EH (cell line): ENCODE measurements at regions not wholly inside any gene's neighbourhood (a gene's known extent, or its start where the extent isn't known, plus 50 kb on each side); places are given as distances from the start of the nearest gene placed in this dataset.

Source experiments
- DNase-seq: peaks from one replicate; pipeline ENCODE4 v3.0.0-alpha.2; 2015; ENCODE audit warnings: low read depth

DNA sequence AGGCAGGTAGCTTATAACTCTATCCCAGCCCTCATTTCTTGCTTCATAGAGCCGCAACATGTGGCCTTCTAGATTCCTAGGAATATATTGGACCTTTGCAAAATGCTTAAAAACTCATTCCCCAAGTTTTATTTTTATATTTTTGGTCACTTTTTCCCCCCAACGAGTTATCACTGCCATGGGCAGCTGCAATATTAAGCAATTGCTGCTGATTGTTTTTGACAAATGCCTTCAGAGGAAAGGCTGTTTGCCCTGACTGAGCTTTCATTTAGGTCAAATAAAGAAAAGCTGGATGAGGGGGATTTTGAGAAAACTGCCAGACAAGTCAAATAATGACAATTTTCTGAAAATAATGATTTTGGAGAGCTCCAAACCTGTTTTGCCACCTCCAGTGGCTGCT, 976.9 kb upstream of the MBL2 start:
- no peak for DNase-seq

DNA sequence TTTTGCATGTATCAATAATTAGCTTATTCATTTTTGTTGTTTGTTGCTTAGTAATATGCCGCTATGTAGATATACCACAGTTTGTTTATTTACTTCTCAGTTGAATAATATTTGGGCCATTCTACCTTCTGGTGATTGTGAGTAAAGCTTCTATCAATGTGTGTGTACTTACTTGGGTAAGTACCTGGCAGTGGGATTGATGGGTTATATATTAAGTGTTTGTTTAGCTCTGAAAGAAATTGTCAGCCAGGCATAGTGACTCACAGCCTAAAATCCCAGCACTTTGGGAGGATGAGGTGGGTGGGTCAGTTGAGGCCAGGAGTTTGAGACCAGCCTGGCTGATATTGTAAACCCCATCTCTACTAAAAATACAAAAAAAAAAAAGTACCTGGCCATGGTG, 975.7 kb upstream of the MBL2 start:
- no peak for DNase-seq

DNA sequence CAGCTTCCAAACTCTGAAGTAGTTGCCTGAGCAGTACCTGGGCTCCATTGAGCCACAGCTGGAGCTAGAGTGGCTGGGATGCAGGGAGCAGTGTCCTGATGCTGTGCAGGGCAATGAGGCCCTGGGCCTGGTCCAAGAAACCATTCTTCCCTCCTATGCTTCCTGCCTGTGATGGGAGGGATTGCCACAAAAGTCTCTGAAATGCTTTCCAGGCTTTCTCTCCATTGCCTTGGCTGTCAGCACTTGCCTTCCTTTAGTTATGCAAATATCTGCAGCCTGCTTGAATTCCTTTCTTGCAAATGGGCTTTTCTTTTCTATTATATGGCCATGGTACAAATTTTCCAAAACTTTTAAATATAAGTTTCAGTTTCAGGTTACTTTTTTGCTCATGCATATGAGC, 972.2 kb upstream of the MBL2 start:
- DNase-seq: no peak

DNA sequence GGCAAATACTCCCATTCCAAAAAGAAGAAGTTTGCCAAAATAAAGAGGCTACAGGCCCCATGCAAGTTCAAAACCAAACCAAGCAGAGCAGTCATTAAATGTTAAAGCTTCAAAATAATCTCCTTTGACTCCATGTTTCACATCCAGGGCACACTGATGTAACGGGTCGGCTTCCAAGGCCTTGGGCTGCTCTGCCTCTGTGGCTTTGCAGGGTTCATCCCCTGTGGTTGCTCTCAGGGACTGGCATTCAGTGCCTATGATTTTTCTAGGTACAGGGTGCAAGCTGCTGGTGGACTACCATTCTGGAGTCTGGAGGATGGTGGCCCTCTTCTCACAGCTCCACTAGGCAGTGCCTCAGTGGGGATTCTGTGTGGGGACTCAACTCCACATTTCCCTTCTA, 971.6 kb upstream of the MBL2 start:
- DNase-seq: no peak

DNA sequence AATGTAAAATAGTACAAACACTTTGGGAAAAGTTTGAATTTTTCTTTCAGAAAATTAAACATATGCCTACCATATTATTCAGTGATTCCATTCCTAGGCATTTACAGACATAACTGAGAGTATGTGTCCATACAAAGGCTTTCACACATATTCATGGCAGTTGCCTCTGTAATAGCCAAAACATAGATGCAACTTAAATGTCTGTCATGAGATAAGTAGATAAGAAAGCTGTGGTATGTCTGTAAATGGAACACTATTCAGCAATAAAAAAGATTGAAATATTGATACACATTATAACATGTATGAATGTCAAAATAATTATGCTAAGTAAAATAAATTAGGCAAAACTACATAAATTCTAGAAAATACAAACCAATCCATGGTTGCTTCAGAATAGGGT, 964.5 kb upstream of the MBL2 start:
- DNase-seq: no peak

DNA sequence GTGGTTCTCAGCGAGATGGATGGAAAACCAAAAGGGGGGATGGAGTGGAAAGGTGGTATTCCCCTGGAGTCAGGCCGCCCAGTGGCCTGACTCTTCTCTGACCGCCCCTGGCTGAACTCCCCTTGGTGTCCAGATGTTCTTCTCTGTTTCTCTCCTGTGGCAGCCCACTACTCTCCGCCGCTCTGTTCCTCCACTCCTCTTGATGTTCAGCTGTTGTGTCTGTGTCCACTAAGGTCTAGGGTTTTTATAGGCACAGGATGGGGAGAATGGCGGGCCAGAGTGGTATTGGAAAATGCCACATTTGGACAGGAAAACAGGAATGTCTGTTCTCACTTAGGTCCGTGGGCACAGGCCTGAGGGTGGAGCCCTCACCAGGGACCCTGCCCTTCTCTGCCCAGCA, 954.3 kb upstream of the MBL2 start:
- no peak for DNase-seq

DNA sequence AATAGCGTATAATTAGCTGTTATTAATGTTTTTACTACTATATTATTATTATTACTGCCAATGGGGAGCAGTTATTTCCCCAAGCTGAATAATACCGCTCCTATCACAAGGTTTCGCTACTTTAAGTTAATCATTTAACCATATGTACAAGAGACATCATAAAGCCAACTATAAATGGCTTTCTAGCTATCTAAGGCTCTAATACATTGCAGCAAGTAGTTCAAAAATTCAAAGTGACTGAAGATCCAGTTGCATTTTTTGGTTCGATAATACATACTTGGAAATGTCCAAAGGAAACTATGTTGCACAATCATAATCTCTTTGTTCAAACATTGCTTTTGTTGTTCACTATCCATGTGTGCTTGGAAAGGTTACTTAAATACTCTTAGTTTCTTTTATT, 952.0 kb upstream of the MBL2 start:
- DNase-seq: no peak

DNA sequence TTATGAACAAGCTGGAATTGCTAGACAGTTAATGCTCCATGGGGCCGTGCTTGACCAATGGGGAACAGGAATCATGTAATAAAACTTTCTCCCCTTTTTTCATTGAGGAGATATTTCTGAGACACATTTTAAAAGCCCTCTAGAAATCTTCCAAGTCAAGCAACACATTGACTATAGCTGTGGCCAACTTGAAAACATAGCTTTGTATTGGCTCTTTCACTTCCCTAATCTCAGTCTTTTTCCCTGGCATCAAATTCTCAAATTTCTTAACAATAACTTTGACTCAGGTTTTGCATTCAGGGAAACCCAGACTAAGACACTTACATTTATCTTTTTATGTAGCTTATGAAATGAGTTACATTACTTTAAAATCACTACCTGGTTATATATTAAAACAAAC, 947.1 kb upstream of the MBL2 start:
- no peak for DNase-seq

DNA sequence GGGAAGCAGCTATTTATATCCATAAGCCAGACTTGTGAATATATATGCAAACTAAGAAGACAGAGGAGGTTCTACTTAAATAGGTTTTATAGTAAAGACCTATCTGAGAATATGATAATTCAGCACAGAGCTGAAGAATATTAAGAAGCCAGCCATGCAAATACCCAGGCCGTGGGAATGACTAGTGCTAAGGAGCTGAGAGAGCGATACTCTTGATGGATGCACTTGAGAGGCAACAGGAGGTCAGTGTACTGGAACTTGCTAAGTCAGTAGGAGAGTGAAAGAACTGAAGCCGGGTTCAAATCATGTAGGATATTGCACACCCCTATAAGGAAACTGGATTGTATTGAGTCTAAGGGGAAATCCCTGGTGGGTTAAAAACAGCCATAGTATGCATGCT, 943.6 kb upstream of the MBL2 start:
- no peak for DNase-seq

DNA sequence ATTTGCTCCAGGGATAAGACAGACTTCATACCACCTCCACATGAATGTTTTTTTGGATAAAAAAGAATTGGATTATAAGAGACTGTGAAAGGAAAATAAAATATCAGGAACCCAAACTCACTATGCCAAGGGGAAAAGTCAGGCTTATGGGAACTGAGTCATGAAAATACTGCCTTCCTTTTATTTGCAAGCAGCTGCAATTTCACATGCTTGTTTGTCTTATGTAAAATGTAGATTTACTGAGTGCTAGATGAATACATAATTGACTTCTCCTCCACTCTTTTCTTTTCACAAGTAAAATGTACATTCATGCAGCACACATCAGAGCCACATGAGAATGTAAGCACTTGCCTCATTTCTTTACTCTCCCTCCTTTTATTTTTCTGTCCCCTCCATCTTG, 940.8 kb upstream of the MBL2 start:
- no peak for DNase-seq

DNA sequence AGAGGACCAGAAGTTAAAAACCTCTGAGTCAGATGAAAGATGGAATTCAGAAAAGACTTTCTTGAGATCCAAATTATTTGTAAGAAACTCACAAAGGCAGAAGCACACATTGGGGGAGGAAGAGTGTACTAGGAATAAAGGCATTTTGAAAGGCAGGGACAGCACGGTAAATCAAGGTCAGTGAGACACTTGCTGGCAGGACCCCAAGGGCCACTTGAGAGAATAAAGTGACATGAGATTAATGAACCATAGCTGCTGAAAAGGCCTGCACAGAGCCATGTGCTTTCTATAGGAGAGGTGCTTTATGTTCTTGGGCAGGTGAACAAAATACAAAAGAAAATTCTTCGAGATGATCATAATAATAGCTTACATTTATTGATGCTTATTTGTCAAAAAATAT, 929.9 kb upstream of the MBL2 start:
- DNase-seq: no peak

DNA sequence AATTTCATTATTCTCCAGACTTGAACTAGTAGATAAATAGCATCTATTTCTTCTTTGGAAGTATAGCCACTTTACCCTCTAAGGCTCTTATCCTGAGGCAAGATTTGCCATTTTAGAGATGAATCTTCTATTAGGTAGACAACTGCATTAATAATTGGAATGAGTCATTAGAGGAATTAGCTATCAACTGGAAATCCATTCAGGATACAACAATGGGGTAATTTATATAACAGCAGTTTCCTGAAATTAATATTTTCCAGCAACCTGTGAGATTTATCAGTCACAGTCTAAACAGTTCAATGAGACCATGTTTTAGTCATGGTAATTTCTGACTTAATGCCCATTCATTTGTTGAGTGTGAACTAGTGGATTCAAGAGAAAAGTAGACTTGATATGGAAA, 928.6 kb upstream of the MBL2 start:
- DNase-seq: no peak

DNA sequence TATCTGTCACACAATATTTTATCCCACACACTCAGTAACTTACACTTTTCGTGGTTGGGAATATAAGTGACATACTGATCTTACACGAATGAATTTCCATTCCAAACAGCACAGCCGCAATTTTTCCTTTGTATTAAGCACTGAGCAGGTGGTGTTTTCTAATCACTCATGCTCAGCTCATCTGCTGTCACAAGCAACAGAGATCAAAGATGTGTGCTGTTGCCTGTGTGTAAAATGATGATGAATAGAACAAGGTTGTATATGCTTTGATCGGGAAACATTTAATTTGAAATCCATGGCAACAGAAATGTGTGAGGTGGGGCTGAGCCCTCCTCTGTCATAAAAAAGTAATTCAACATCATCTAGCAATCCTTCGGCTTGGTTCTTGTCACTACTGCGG, 927.7 kb upstream of the MBL2 start:
- DNase-seq: no peak

DNA sequence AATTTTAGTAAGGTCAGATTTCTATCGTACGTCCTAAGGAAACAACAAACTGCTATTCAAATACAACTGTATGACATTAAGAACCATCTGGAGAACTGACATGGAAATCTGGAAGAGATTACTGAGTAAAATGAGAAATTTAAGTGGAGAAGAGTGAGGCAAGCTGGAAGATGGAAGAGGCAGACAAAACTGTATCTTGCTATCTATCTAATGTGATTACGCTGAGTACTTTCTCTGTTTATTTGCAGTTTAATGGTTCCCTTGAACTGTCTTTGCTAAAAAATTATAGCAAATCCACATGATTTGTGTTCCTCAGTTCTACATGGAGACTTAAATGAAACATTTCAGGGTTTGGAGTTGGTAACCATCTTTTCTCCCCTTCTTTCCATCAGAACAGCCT, 927.1 kb upstream of the MBL2 start:
- DNase-seq: no peak

DNA sequence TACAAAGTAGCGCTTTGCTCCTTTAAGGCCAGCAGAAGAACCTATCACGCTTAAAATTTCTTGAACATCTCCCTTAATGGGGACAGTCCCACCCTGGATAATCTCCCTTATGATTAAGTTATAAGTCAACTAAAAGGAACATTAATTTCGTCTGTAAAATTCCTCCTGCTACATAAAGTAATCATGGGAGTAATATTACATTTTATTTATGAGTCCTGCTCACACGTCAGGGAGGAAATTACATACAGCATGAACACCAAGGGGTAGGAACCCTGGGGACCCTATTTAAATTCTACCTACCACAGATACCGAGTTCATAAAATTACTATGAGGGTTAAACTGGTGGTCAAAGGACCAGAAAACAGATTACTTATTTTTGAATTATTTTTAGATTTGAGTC, 926.6 kb upstream of the MBL2 start:
- no peak for DNase-seq

DNA sequence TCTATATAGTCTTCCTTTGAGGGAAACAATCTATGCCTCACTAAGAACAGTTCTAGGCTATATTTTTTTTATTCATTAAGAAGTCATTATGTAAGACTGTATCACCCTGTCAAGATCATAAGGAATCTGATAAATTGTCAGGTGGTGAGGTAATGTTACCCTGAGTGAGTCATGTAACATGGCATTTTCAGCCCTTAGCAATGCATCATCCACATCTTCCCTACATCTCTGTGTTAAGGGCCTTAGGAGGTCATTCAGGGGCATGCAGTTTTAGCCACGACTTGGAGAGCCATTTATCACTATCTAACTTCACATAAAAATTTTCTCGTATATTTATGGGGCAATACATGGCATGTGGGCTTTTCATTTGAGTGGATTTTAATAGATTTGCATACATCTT, 924.5 kb upstream of the MBL2 start:
- DNase-seq: no peak

DNA sequence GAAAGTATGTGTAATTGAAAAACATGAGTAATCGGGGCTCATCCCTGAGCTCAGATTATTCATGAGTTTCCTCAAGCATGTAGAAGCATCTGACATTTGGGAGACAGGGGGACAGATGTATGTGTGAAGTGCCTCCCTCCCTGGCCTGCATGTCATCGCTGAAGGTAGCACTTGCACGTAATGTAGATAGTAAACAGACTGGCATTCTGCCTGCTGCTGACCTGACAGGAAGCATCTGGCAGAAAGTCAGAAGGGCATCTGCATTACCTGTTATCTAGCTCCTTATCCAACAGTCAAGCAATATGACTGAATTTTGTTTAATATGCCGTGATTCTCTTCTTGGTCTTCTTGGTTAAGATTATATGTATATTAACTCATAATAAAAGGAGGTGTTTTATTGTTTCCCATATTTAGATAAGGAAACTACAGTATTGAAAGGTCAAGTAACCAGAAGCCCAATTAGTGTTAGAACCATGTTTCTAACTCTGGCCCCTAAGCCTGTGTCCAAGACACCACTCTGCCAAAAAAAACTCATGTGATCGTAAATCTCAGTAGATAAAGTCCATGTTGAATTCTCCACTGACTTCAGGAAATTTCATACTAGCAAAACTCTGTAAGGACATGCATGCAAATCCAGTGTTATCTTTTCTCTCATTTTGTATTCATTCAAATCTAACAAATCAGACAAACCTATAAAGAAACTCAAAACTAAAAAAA, 918.1 kb upstream of the MBL2 start:
- DNase-seq: no peak

DNA sequence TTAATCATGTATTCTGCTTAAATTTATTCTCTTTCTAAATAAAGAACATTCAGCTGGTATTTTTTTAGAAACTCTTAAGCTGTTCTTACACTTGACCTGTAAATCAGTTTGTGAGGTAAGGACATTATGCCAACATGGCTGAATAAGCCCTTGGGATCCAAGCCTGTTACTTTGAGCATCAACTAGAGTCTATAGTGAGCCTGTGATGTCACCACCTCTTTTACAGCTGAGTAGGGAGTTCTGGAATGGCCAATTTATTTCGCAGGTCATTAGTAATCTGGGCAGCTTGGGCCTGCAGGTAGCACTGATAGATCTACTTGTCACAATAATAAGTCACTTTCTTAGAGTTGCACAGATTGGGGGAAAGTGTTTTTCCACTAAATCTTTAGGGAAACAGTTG, 915.2 kb upstream of the MBL2 start:
- DNase-seq: no peak

DNA sequence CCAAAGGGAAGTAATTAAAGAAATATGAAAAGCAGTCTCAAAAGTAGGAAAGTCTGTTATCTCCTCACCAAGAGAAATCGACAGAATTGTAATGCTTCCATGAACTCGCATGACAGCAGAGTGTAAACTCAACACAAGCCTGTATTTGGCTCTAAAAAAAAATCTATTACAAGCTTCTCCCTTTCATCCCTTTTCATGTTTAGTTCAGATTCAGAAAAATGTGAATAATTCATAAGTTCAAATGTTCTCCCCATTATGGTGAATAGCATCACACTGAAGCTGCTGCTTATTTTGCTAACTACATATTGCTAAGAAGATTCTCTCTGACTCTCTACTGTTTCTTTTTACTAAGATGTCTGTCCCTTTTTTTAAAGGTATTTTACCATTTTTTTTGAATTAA, 910.3 kb upstream of the MBL2 start:
- DNase-seq: no peak

DNA sequence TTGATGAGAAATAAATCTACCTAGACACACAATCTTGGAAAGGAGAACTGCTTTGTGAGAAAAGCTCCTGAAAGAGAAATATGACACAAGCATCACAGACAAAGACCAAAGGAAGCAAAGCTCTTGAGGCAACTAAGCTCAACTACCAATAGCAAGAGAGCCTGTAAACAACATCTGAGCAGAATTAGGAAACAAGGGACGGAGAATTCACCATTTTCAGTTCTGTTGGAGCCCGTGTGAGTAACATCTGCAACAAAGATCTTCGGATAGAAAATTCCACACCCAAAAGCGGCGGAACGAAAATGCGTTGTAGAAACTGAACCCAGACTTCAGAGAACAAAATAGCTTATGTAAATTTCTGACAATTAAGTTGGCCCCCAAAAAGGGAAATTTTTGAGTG, 909.9 kb upstream of the MBL2 start:
- no peak for DNase-seq

DNA sequence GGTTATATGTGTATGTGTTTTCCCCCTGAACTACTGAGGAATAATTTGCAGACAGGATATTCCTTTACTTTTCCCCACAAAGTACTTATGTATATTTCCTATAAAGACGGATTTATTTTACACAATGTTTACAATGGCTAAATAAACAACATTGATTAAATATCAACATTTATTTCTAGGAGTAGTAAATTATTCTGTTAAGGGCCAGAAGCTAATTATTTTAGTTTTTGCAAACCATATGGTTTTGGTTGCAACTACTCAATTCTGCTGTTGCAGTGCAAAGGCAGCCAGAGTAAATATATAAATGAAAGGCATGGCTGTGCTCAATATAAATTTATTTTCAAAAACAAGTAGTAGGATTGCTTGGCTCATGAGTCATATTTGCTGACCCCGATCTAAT, 907.1 kb upstream of the MBL2 start:
- DNase-seq: no peak

DNA sequence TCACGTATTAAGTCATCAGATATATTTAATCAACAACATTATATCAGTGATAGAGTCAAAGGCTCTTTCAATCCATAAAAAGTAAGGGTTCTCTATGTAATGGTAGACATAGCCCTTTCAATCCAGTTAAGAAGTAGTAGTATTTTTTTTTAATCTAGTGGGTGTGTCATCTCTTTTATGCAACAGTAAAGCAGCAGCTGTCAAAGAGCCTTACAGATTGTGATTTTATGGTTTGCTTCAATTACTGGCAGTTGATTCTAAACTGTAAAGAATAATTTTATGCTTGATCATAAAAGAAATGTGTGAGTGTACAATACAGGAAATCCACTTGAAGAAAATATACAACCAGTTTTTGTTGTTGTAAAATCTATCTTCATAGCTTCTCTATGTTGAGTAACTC, 902.6 kb upstream of the MBL2 start:
- no peak for DNase-seq

DNA sequence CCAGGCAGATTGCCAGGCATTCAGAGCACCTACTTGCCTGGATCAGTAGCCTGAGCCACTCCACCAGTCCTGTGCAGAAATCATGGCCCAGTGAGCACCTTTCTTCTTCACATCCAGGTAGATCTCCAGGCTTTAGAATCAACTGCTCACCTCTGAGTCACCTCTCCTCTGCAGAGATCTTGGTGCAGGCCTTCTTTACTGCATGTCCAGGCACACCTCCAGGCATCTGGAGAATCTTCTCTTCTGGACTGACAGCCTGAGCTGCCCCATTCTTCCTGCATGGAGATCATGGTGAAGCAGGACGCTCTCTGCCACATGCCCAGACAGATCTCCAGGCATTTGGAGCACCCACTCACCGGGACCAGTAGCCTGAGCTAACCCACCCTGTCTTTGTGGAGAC, 894.5 kb upstream of the MBL2 start:
- DNase-seq: no peak

DNA sequence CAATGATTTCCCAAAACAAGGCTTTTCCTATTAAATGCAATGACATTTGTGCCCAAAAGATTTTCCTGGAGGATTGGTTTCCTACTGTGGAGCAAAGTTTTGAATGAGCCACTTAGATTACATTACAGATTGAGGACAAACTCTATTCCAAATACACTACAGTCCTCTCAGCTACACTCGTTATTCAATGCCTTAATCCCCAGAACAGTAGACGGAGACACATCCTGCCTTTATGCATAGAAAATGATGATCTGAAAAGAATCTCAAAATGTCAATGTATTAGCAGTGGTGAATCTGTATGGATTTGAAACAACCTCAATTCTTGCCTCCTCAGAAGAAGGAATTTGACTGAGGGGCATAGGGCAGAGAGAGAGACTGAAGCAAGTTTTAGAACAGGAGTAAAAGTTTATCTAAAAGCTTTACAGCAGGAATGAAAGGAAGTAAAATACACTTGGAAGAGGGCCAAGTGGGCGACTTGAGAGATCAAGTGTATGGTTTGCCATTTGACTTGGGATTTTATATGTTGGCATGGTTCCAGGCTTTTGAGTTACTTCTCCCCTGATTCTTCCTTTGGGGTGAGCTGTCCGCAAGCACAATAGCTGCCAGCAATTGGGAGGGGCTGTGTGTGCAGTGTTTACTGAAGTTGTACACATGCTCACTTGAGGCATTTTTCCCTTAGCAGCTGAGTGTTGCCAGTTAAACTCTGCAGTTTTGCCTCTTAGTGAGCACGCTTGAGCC, 891.9 kb upstream of the MBL2 start:
- DNase-seq: no peak
